ENCODE measurements at regions not wholly inside any gene's neighbourhood (a gene's known extent, or its start where the extent isn't known, plus 50 kb on each side); places are given as distances from the start of the nearest gene placed in this dataset.

- TF ChIP-seq CHD7 (IDR thresholded peaks at IDR 0.05; ENCODE audit: insufficient replicate concordance, low read length) = no peak
- TF ChIP-seq CHD1 (IDR thresholded peaks at IDR 0.05; ENCODE audit: low read depth, low read length) = no peak
- TF ChIP-seq PHF8 (conservative IDR thresholded peaks at IDR 0.05; ENCODE audit: low read depth, low read length) = no peak
- no peak for TF ChIP-seq SIX5 (IDR thresholded peaks at IDR 0.05; ENCODE audit: low read depth, low read length)
- TF ChIP-seq CTCF (IDR thresholded peaks at IDR 0.05; ENCODE audit: control extremely low read depth in 1 of 3, insufficient read depth in 1 of 3, low read depth in 1 of 3, low read length in 3 of 3) = no peak
- no peak for TF ChIP-seq SP2 (IDR thresholded peaks at IDR 0.05; ENCODE audit: low read length)
- no peak for TF ChIP-seq EP300 (IDR thresholded peaks at IDR 0.05; ENCODE audit: borderline replicate concordance in 1 of 2, low read depth in 2 of 2, low read length in 2 of 2)
These were observed 299.2 kb upstream of the LRRN1 start (continued) for GRCh38 chr3:3499987-3500386.

Measured in H1 (cell line).